ENCODE measurements at regions not wholly inside any gene's neighbourhood (a gene's known extent, or its start where the extent isn't known, plus 50 kb on each side); places are given as distances from the start of the nearest gene placed in this dataset.
A peak's percentile ranks its signal among the peaks of the same experiment; 100 is the strongest.

GRCh38 chr12:34395056-34396005, 373.0 kb downstream of the ALG10 start:
- Histone ChIP-seq H2AK5ac (ENCODE audit: insufficient read length, low read length) (no peak overlapping the region), H3K79me2 (ENCODE audit: insufficient read depth, low read length) (no peaks in the 10 kb centered on the region), H2BK15ac (ENCODE audit: low read depth, low read length) (no peak overlapping the region), H2BK20ac (ENCODE audit: low read depth, low read length, poor library complexity, severe bottlenecking) (no peak overlapping the region), H3K27me3 (ENCODE audit: insufficient read depth, low read length) (no peaks in the 10 kb centered on the region), H2AFZ (ENCODE audit: low read length) (no peak overlapping the region), H2BK5ac (ENCODE audit: insufficient read length, low read length) (no peak overlapping the region), H3K18ac (ENCODE audit: insufficient read length, low read depth, low read length) (no peak overlapping the region), H3K27ac (ENCODE audit: insufficient read length, low read depth, low read length) (no peak overlapping the region), H3K4me1 (ENCODE audit: insufficient read depth, low read length) (no peaks in the 10 kb centered on the region), H3K79me1 (ENCODE audit: insufficient read depth, low read depth, low read length, poor library complexity, severe bottlenecking) (no peaks in the 10 kb centered on the region), H3K4me2 (ENCODE audit: insufficient read depth, insufficient read length, low read length) (no peak overlapping the region), H4K20me1 (ENCODE audit: control insufficient read depth, insufficient read depth, insufficient read length) (no peaks in the 10 kb centered on the region), H3K23ac (ENCODE audit: insufficient read length, low read depth, low read length) (no peak overlapping the region), H3K14ac (ENCODE audit: insufficient read depth, low read length) (no peak overlapping the region), H3K23me2 (ENCODE audit: insufficient read length, low read depth, low read length, poor library complexity, severe bottlenecking) (no peaks in the 10 kb centered on the region), H3K4ac (ENCODE audit: low read depth, low read length) (no peak overlapping the region), H3K9me3 (ENCODE audit: control insufficient read depth, low read depth, low read length) (peaks cover 98% of the 10 kb centered on the region), H3K9ac (ENCODE audit: extremely low read depth, insufficient read length, low read length) (no peak overlapping the region), H2BK120ac (ENCODE audit: low read depth, low read length, poor library complexity, severe bottlenecking) (no peak overlapping the region), H4K5ac (ENCODE audit: insufficient read length, low read depth, low read length) (no peak overlapping the region), H4K8ac (replicated peaks; ENCODE audit: insufficient read length, low read depth, low read length) (no peak overlapping the region), H2BK12ac (ENCODE audit: insufficient read length, low read depth, low read length) (no peak overlapping the region), H3K56ac (ENCODE audit: insufficient read length, low read depth, low read length) (no peak overlapping the region), H4K91ac (ENCODE audit: insufficient read length, low read depth, low read length) (no peak overlapping the region), H3T11ph (ENCODE audit: low read length) (no peak overlapping the region)
- peaks cover 95 to 100% of the 10 kb centered on the region in 2 experiments for H3K9me3 Mint-ChIP-seq
- WGBS (ENCODE audit: extremely low coverage, insufficient read length, low lambda C conversion rate): no CpG with 5 or more reads among the region's 28 CpGs
- H3K27ac Mint-ChIP-seq: no peak overlapping the region
- TF ChIP-seq CTCF (conservative IDR thresholded peaks at IDR 0.05): no peak
- H3K4me3 Mint-ChIP-seq: no peak overlapping the region
- peak; percentile 8 for DNase-seq
- H3K27me3 Mint-ChIP-seq (ENCODE audit: low read depth): no peaks in the 10 kb centered on the region; the same call in none of the 2 replicates
- H3K36me3 Mint-ChIP-seq (ENCODE audit: insufficient read depth in 1 of 3, low read depth in 3 of 3): peaks cover 8 to 20% (median 16%) of the 10 kb centered on the region in 3 experiments; a peak in 6 of 7 replicates
- no peaks in the 10 kb centered on the region for H3K4me1 Mint-ChIP-seq

Measured in H9 (cell line).